ENCODE measurements at regions not wholly inside any gene's neighbourhood (a gene's known extent, or its start where the extent isn't known, plus 50 kb on each side); places are given as distances from the start of the nearest gene placed in this dataset.

DNA sequence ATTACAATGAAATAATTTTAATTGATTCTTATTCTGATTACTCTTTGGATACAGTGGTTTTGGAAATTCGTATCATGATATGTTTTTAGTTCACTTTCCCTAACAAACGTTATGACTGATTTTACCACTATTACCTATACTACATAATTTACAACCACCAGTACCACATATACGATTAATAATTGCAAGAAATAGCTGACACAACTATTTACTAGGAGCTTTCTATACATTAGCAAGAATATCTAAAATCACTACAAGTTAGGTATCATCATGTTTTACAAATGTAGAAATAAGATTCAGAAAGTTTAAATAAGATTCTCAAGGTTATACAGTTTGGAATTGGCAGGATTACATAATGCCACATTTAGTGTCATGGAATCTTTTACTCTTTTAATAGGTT, 1401.1 kb upstream of the RAG2 start:
- Histone ChIP-seq H3K23me2 (ENCODE audit: insufficient read length, low read depth, low read length, poor library complexity, severe bottlenecking) (no peaks in the 10 kb centered on the region), H3K56ac (ENCODE audit: insufficient read length, low read depth, low read length) (no peak overlapping the region), H4K20me1 (ENCODE audit: control insufficient read depth, insufficient read depth, insufficient read length) (no peaks in the 10 kb centered on the region), H2BK12ac (ENCODE audit: insufficient read length, low read depth, low read length) (no peak overlapping the region), H3T11ph (ENCODE audit: low read length) (no peak overlapping the region), H3K27me3 (ENCODE audit: insufficient read depth, low read length) (no peaks in the 10 kb centered on the region), H3K23ac (ENCODE audit: insufficient read length, low read depth, low read length) (no peak overlapping the region), H3K9ac (ENCODE audit: extremely low read depth, insufficient read length, low read length) (no peak overlapping the region), H2BK120ac (ENCODE audit: low read depth, low read length, poor library complexity, severe bottlenecking) (no peak overlapping the region), H2AK5ac (ENCODE audit: insufficient read length, low read length) (no peak overlapping the region), H3K4ac (ENCODE audit: low read depth, low read length) (no peak overlapping the region), H2BK20ac (ENCODE audit: low read depth, low read length, poor library complexity, severe bottlenecking) (no peak overlapping the region), H3K18ac (ENCODE audit: insufficient read length, low read depth, low read length) (no peak overlapping the region), H3K79me2 (ENCODE audit: insufficient read depth, low read length) (no peaks in the 10 kb centered on the region), H2BK15ac (ENCODE audit: low read depth, low read length) (no peak overlapping the region), H3K27ac (ENCODE audit: insufficient read length, low read depth, low read length) (no peak overlapping the region), H3K9me3 (ENCODE audit: control insufficient read depth, low read depth, low read length) (no peaks in the 10 kb centered on the region), H4K91ac (ENCODE audit: insufficient read length, low read depth, low read length) (no peak overlapping the region), H2BK5ac (ENCODE audit: insufficient read length, low read length) (no peak overlapping the region), H3K4me1 (ENCODE audit: insufficient read depth, low read length) (no peaks in the 10 kb centered on the region), H3K4me2 (ENCODE audit: insufficient read depth, insufficient read length, low read length) (no peak overlapping the region), H4K8ac (replicated peaks; ENCODE audit: insufficient read length, low read depth, low read length) (no peak overlapping the region), H3K14ac (ENCODE audit: insufficient read depth, low read length) (no peak overlapping the region), H2AFZ (ENCODE audit: low read length) (no peak overlapping the region), H4K5ac (ENCODE audit: insufficient read length, low read depth, low read length) (no peak overlapping the region), H3K79me1 (ENCODE audit: insufficient read depth, low read depth, low read length, poor library complexity, severe bottlenecking) (no peaks in the 10 kb centered on the region)
- no CpG with 5 or more reads among the region's 3 CpGs for WGBS (ENCODE audit: extremely low coverage, insufficient read length, low lambda C conversion rate)
- H3K4me1 Mint-ChIP-seq = no peaks in the 10 kb centered on the region
- peaks cover 0 to 2% of the 10 kb centered on the region in 2 experiments; a peak in 1 of 5 replicates for H3K9me3 Mint-ChIP-seq
- H3K4me3 Mint-ChIP-seq = no peak overlapping the region
- H3K36me3 Mint-ChIP-seq (ENCODE audit: insufficient read depth in 1 of 3, low read depth in 3 of 3) = peaks cover 0 to 4% (median 2%) of the 10 kb centered on the region in 3 experiments; a peak in 3 of 7 replicates
- H3K27ac Mint-ChIP-seq = no peak overlapping the region
- no peaks in the 10 kb centered on the region for H3K27me3 Mint-ChIP-seq (ENCODE audit: low read depth)
- DNase-seq = no peak
- TF ChIP-seq, protein P1, sequence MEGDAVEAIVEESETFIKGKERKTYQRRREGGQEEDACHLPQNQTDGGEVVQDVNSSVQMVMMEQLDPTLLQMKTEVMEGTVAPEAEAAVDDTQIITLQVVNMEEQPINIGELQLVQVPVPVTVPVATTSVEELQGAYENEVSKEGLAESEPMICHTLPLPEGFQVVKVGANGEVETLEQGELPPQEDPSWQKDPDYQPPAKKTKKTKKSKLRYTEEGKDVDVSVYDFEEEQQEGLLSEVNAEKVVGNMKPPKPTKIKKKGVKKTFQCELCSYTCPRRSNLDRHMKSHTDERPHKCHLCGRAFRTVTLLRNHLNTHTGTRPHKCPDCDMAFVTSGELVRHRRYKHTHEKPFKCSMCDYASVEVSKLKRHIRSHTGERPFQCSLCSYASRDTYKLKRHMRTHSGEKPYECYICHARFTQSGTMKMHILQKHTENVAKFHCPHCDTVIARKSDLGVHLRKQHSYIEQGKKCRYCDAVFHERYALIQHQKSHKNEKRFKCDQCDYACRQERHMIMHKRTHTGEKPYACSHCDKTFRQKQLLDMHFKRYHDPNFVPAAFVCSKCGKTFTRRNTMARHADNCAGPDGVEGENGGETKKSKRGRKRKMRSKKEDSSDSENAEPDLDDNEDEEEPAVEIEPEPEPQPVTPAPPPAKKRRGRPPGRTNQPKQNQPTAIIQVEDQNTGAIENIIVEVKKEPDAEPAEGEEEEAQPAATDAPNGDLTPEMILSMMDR (conservative IDR thresholded peaks at IDR 0.05) = no peak
